ENCODE measurements at regions not wholly inside any gene's neighbourhood (a gene's known extent, or its start where the extent isn't known, plus 50 kb on each side); places are given as distances from the start of the nearest gene placed in this dataset.
"Not testable (repeated sequence)": the region's sequence is repeated elsewhere in the genome, so short reads cannot be mapped to it uniquely, and the experiment has no call there.

- DNase-seq (ENCODE audit: low read depth) = no peak
These were observed 116.2 kb downstream of the PFDN4 start for GRCh38 chr20:54324041-54324440.

DNA sequence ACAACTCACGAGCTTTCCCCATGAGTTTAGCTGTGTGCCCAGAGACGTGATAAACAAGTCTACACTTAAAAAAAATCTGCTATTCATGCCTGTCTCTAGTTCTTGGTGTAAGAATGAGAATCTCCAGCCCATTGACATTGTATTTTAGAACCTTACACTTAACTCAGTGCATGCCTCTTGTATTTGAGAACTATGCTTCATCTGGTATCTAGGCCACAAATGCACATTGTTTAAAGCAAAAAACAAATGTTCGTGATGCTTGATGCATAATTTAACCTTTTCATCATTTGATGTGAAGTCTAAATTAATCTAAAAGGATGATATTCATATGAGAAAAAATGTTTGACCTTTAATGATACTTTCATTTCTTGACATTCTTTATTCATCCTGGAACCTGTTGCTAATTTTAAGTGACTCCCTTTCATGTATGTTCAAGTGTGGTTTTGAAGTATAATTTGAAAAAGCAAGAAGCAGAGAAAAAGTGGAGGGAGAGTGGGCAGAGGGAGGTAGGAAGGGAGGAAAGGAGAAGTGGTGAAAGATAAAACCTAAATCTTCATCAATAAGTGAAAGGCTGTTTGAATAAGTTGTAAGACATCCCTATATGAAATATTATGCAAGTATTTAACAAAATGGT, 116.9 kb downstream of the PFDN4 start:
- no peak for DNase-seq (ENCODE audit: low read depth)

DNA sequence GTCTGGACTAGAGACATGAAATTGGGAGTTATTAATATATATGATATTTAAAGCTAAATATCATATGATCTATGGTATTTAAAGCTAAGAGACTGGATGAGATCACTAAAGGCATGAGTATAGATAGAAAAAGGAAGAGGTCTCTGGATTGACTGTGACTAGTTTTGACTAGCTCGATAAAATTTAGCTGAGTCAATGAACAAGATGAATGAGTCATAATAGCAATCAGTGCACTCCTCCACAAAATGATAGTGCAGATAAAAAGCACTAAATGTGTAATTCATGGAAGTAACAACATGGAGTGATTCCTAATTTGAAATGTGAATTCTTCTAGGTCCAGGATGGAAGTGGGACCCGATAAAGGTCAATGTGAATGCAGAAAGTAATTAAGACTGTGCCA, 127.4 kb downstream of the PFDN4 start:
- no peak for DNase-seq (ENCODE audit: low read depth)

GRCh38 chr20:54337144-54337543, 129.3 kb downstream of the PFDN4 start:
- DNase-seq (ENCODE audit: low read depth) = no peak

DNA sequence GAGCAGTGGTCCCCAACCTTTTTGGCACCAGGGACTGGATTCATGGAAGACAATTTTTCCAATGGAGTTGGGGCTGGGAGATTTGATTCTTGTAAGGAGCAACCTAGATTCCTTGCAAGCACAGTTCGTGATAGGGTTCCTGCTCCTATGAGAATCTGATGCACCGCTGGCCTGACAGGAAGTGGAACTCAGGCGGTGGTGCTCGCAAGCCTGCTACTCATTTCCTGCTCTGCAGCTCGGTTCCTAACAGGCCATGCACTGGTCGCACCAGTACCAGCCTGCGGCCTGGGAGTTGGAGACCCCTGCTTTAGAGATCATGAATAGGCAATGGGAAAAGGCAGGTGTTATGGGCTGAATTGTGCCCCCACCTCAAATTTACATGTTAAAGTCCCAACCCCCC, 131.2 kb downstream of the PFDN4 start:
- no peak for DNase-seq (ENCODE audit: low read depth)

DNA sequence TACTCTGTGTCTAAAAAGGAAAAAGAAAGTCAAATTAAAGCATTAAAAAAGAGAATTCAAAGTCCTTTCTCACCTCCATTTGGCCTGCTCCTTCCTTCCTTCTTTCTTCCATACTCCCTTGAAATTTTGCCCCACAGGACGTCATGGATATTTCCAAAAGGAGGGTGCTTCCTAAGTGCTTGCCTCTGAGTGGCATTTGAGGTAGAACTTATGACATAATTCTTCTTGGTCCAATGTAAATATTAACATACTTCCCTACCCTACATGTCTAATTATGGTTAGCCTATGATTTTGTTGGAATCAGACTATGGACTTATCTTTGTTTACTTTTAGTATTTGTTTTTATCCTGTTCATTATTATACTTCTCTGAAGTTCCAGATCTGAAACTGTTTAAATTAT, 132.3 kb downstream of the PFDN4 start:
- DNase-seq (ENCODE audit: low read depth) = no peak

DNA sequence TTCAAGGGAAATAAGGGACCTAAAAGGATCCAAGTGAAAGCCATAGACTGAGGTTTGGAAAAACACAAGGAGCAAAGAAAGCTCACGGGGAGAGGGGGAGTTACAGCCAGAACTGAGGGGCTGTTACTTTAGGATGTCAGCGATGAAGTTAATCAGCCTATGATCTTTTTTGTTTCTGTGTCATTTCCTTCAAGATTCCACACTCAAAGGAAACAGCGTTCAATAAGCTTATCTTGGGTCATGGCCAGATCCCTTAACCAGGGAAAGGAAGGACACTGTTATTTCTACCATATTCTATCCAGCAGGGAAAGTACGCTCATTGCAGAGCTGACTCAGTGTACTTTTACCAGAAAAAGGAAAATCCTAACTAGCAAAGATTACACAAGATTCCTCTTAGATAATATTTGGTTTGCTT, 132.8 kb downstream of the PFDN4 start:
- DNase-seq (ENCODE audit: low read depth) = peak; percentile 61

- DNase-seq (ENCODE audit: low read depth) = no peak
These were observed 133.0 kb upstream of the DOK5 start for GRCh38 chr20:54342258-54342920.

- DNase-seq (ENCODE audit: low read depth) = no peak
These were observed 132.3 kb upstream of the DOK5 start for GRCh38 chr20:54343099-54343498.

DNA sequence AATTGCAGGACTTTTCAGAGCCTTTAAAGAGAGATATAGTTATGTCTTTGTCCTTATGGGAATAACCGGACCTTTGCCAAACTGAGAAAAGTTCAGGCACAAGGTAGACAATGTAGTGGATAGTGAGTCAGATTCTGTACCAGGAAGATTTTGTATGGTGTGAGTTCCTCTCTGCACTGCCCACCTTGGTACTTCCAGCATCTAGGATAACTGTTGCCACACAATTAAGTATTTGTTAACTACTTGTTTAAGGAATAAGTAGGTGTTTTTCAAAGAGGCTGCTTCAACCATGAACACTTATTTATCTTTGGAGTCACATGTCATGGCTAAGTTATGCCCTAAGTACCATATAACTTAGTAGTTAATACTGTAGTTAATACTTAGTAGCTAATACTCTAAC, 131.8 kb upstream of the DOK5 start:
- DNase-seq (ENCODE audit: low read depth) = no peak

DNA sequence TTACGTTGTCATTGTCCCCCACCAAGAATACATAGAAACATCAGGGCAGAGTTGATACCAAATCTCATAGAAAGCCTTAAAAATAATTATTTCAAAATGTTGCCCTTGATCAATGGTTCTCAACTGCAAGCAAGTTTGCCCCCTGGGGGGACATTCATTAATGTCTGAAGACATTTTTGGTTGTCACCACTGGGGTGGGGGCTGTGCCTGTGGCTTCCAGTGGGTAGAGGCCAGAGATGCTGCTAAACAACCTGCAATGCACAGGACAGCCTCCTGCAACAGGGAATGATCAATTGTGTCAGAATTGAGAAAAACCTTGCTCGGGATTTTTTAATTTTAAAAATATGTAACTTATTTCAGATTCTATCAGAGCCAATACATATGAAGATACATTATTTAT, 130.6 kb upstream of the DOK5 start:
- DNase-seq (ENCODE audit: low read depth) = no peak

DNA sequence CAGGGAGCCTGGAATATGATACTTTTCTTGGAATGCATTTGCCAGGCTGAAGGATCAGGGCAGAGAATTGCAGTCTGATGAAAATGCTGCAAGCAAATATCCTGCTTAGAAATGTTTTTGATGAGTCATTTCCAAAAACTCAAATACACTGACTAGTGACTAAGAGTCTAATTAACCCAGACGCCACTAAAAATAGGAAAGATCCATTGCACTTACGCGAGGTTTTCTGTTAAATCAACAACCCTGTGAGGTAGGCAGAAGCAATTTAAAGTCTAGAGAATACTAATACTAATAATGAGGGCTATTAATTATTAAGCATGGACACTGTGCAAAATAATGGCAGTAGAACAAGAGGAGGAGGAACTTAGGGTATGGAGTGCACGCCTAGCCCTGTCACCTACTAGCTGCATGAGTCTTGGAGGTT, 130.1 kb upstream of the DOK5 start:
- DNase-seq (ENCODE audit: low read depth) = peak; percentile 65

- no peak for DNase-seq (ENCODE audit: low read depth)
These were observed 129.6 kb upstream of the DOK5 start for GRCh38 chr20:54345821-54346220.

DNA sequence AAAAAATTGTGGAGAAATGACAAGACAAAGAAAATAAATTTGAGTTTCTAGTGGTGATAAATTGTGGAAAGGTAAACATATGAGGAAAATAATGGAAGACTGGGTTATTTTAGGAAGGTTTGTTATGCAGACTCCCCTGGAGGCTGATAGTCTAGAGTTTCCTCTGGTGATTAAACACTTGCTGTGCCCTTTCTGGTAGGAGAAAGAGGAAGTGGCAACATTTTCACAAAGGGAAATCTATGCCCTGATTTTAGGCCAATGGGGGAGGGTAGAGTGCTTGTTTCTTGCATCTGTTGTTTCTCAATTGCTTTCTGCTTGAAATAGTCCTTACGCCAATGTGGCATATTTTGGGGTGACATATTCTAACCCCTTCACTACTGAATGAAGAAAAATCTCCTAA, 129.1 kb upstream of the DOK5 start:
- no peak for DNase-seq (ENCODE audit: low read depth)

GRCh38 chr20:54347166-54347833, 128.1 kb upstream of the DOK5 start:
- DNase-seq (ENCODE audit: low read depth) = no peak

DNA sequence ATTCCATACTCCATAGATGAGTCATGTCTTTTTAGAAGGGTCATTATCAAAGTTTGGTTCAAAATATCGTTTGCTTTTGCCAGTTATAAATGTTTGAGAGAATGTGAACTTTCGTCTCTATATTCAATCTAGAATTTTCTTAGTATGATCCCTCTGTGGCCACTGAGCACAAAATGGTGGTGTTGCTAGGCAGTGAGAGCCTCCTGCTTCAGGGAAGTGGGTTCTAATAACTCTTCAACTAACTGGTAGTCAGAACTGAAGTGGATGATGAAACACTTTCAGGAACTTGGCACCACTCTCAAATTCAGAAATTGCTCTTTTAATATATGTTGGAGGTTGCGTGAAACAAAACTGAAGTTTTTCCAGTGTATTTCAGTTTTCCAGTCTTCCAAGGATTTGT, 125.0 kb upstream of the DOK5 start:
- DNase-seq (ENCODE audit: low read depth) = no peak

- DNase-seq (ENCODE audit: low read depth) = no peak
These were observed 123.8 kb upstream of the DOK5 start for GRCh38 chr20:54351371-54352136.

- DNase-seq (ENCODE audit: low read depth) = not testable (repeated sequence)
These were observed 122.9 kb upstream of the DOK5 start for GRCh38 chr20:54352541-54352940.

GRCh38 chr20:54353292-54353691, 122.1 kb upstream of the DOK5 start:
- DNase-seq (ENCODE audit: low read depth) = no peak

- DNase-seq (ENCODE audit: low read depth) = no peak
These were observed 119.6 kb upstream of the DOK5 start for GRCh38 chr20:54355631-54356280.

DNA sequence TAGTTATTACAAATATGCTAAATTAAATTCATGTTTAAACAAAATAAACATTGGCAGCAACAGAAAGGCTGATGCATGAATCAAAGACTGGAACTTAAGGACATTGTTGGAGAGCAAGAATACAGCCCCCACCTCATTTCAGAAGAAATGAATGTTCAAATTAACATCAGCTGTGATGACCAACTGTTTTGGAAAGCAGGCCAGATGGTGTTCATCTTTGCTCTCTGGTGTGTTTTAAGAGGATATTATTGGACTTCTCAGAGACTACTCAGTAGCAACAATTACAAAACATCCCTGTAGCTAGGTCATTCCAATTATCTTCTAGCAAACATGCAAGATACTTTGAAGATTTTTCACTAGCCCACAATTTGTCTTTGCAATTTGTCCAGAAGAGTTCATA, 118.6 kb upstream of the DOK5 start:
- DNase-seq (ENCODE audit: low read depth) = no peak

DNA sequence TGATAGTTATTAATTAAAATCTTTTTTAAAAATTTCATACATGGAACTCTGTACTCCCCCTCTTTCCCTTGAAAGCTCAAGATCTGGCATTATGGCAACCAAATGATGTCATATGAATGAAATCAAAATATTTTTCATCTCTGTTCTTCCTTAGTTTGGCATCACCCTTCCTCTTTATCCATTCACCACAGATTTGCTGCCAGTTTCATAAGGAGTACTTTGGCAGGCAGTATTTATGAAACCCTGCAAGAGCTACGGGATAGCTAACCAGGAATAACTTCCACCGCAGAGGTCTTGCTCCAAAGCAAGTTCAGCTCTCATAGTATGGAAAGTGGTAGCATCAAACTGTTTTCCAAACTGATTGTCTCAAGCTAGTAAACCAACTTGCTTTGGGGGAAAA, 113.9 kb upstream of the DOK5 start:
- no peak for DNase-seq (ENCODE audit: low read depth)

All from non-pigmented ciliary epithelial cell (primary cell).